SK-N-MC (cell line): ENCODE measurements at regions not wholly inside any gene's neighbourhood (a gene's known extent, or its start where the extent isn't known, plus 50 kb on each side); places are given as distances from the start of the nearest gene placed in this dataset.

Experiments used
- EZH2 ChIP-seq: fragments of 200-600 bp; sonication (generic); IDR thresholded peaks from one replicate; pipeline ENCODE4 v1.6.1; 2017; ENCODE audit warnings: antibody characterized with exemption
- FOXP2 ChIP-seq: optimal IDR thresholded peaks from 2 replicates; pipeline ENCODE3; 2011; ENCODE audit warnings: mild to moderate bottlenecking, moderate library complexity; ENCODE audit not compliant: insufficient read depth; ENCODE audit errors: extremely low read length, control extremely low read depth
- POLR2AphosphoS5 ChIP-seq: IDR thresholded peaks from 2 replicates; pipeline ENCODE4 v1.6.1; 2012; ENCODE audit warnings: mild to moderate bottlenecking, low read depth, low read length, borderline replicate concordance

GRCh38 chr1:195306281-195306680 is 1302.0 kb downstream of the KCNT2 start:
- TF ChIP-seq POLR2AphosphoS5, result no peak
- no peak for TF ChIP-seq EZH2
- TF ChIP-seq FOXP2, result no peak
